ENCODE measurements at regions not wholly inside any gene's neighbourhood (a gene's known extent, or its start where the extent isn't known, plus 50 kb on each side); places are given as distances from the start of the nearest gene placed in this dataset.
A peak's percentile ranks its signal among the peaks of the same experiment; 100 is the strongest.
"Not testable (repeated sequence)": the region's sequence is repeated elsewhere in the genome, so short reads cannot be mapped to it uniquely, and the experiment has no call there.

GRCh38 chr2:9708683-9709538 lies 78.1 kb upstream of the YWHAQ start:
- DNase-seq = no peak

- DNase-seq = no peak
Measured at GRCh38 chr2:9709539-9710285, 78.9 kb upstream of the YWHAQ start.

GRCh38 chr2:9710311-9710710 lies 79.5 kb upstream of the YWHAQ start:
- no peak for DNase-seq

- no peak for DNase-seq
Measured at GRCh38 chr2:9712263-9712662, 81.5 kb upstream of the YWHAQ start.

- no peak for DNase-seq
Measured at GRCh38 chr2:9714630-9715214, 83.9 kb upstream of the YWHAQ start.

GRCh38 chr2:9715238-9715637 lies 84.4 kb upstream of the YWHAQ start:
- no peak for DNase-seq

GRCh38 chr2:9717886-9718451 lies 87.2 kb upstream of the YWHAQ start:
- no peak for DNase-seq

GRCh38 chr2:9720352-9721093 lies 89.7 kb upstream of the YWHAQ start:
- DNase-seq = no peak

- no peak for DNase-seq
Measured at GRCh38 chr2:9721344-9721743, 90.5 kb upstream of the YWHAQ start.

- no peak for DNase-seq
Measured at GRCh38 chr2:9722451-9722850, 91.7 kb upstream of the YWHAQ start.

- DNase-seq = no peak
Measured at GRCh38 chr2:9724565-9724964, 93.8 kb upstream of the YWHAQ start.

- DNase-seq = no peak
Measured at GRCh38 chr2:9725106-9725505, 94.3 kb upstream of the YWHAQ start.

- DNase-seq = not testable (repeated sequence)
Measured at GRCh38 chr2:9726016-9726415, 95.2 kb upstream of the YWHAQ start.

- not testable (repeated sequence) for DNase-seq
Measured at GRCh38 chr2:9730523-9730922, 99.7 kb upstream of the YWHAQ start.

- no peak for DNase-seq
Measured at GRCh38 chr2:9732824-9733223, 102.0 kb upstream of the YWHAQ start.

GRCh38 chr2:9734308-9734707 lies 103.5 kb upstream of the YWHAQ start:
- DNase-seq = no peak

GRCh38 chr2:9735335-9735734 lies 104.5 kb upstream of the YWHAQ start:
- peak in 1 of 2 donors; percentile 11 for DNase-seq

GRCh38 chr2:9736021-9736420 lies 105.2 kb upstream of the YWHAQ start:
- no peak for DNase-seq

GRCh38 chr2:9737053-9737875 lies 106.0 kb upstream of the TAF1B start:
- no peak for DNase-seq

- no peak for DNase-seq
Measured at GRCh38 chr2:9738062-9738461, 105.2 kb upstream of the TAF1B start.

- no peak for DNase-seq
Measured at GRCh38 chr2:9738535-9739496, 104.5 kb upstream of the TAF1B start.
